ENCODE measurements at regions not wholly inside any gene's neighbourhood (a gene's known extent, or its start where the extent isn't known, plus 50 kb on each side); places are given as distances from the start of the nearest gene placed in this dataset.
"Not testable (repeated sequence)": the region's sequence is repeated elsewhere in the genome, so short reads cannot be mapped to it uniquely, and the experiment has no call there.

DNA sequence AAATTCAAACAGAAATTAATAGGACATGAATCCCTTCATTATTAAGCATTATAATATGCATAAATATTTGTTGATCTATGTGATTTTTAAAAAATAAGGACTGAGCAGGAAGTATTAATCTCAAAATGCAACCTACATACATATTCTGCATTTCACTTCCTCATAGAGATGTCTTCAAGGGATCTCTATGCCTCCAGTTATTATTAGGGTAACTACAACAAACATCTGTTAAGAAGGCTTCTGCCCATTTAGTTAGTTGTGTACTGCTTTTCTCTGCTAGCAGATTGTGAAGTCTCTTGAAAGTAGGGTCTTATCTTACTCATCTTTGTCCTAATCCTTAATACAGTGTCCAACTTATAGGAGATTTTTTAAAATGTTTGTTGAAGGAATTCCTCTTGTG, 414.1 kb downstream of the ACTL7B start:
- DNase-seq, result no peak

DNA sequence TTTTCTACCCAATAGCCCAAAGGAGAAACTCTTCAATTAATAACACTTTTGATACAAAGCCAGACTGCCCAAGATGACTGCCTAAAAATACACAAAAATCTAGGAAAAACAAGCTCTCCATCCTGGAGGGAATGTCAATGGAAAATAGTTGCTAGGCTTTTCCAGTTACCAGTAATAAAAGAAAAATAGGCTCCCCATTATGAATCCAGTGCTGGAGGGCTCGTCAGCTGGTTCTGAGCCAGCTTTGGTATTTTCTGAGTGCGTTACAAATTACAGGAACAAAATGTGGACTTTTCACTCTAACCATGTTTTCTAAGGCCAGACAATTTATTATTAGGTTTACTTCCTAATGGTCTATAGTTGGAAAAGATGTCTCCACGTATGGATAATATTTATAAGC, 414.5 kb downstream of the ACTL7B start:
- DNase-seq, result no peak

DNA sequence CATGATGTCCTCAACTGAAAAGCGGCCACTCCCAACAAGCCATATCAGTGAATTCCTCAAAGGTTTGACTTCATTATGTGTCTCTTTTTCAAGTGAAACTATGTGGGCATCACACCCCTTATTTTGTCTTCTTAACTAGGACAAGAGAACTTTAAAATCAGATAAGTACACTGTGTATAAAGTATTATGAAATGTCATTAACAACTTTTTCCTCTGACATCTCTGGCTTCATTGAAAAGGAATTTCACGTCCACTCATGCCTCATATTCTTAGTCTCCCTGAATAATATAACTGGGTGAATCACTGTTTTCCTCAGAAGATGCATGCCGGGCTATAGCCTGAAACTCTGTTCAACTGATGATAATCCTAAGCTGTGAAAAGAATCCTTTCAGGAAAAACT, 415.8 kb downstream of the ACTL7B start:
- DNase-seq, result no peak

DNA sequence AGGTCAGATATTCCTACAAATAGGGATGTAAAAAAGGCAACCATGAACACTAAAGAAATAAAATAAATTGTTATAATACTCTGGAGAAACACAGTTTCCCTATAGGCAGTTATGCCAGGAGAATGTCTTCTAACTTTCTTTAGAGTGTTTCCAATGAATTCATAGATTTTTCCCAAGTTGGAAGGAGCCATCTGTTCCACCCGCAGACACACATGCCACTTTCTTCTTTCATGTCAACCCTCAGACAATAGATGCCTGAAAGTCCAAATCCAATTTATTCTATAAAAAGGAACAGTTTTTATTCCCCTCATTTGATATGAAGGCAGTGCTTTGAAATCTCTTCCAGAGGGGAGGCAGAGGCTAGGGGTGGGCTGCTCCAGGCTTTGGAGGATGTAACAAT, 418.1 kb downstream of the ACTL7B start:
- DNase-seq, result no peak

DNA sequence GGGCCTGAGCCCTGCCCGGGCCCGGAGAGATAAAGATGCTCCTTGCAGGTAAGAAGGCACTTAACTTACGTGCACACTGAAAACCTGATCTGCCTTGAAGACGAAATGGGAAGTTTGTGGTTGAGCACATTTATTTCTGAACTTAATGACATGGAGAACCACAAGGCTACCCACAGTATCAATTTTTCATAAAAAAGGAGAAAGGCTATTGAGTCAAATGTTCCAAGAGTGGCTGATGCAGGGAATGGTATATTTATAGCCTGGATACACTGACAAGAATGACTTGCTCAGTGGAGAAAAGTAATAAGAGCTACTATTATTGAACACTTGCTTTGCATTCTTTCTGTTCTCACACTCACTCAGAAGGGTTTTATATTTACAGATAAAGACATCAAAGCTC, 419.3 kb downstream of the ACTL7B start:
- DNase-seq, result no peak

DNA sequence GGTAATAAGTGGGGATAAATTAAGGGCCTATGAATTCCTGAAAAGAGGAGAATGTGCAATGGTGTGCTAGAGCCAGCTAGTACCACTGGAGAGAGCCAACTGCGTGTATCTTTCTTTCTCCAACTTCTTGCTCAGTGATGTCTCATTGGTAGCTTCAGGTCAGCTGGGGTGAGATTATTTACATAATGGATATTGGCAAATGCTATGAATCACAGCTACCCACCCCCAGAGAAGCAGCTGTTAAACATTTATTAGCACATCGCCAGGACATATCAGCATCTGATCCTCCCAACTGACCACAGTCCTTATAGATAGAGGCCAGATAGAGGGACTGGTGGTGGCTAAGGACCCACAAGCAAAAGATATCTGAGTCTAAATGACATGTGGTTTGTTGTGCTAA, 421.3 kb downstream of the ACTL7B start:
- DNase-seq, result no peak

DNA sequence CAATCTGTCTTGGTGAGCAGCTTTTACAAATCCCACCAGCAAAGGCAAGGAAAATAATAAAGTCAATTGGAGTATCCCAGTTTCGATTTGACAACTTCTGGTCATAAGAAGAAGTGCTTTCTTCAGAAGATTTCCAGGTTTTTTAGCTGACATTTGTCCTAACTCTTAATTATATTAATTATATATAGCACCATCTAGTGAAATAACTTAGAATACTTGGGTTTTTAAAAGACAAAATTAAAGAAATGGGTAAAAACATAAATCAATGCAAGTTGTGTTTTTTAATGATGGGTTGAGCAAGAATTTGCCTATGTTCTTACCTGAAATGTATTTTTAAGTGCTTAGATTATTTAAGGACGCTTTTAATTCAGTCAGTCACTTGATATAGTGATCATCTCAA, 421.8 kb downstream of the ACTL7B start:
- no peak for DNase-seq

DNA sequence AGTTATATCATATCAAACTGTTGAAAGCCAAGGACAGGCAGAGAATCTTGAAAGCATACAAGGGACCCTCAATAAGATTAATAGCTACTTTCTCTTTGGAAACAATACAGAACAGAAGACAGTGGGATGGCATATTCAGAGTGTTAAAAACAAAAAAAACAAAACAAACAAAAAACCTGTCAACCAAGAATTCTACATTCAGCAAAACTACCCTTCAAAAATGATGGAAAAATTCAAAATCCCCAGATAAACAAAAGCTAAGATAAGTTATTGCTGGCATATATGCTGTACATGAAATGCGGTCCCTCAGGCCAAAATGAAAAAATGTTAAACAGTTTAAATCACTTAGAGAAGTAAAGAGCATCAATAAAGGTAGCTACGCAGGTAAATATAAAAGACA, 425.1 kb downstream of the ACTL7B start:
- DNase-seq, result no peak

DNA sequence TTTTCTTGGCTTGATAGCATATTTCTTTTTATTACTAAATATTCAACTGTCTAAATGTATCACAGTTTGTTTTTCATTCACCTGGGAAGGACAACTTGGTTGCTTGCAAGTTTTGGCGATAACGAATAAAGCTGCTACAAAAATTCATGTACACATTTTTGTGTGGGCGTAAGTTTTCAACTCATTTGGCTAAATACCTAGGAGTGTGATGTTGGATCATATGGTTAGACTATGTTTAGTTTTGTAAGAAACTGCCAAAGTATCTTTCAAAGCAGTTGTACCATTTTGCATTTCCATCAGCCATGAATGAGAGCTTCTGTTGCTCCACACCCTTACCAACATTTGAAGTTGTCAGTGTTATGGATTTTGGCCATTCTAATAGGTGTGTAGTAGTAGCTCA, 428.0 kb downstream of the ACTL7B start:
- no peak for DNase-seq

DNA sequence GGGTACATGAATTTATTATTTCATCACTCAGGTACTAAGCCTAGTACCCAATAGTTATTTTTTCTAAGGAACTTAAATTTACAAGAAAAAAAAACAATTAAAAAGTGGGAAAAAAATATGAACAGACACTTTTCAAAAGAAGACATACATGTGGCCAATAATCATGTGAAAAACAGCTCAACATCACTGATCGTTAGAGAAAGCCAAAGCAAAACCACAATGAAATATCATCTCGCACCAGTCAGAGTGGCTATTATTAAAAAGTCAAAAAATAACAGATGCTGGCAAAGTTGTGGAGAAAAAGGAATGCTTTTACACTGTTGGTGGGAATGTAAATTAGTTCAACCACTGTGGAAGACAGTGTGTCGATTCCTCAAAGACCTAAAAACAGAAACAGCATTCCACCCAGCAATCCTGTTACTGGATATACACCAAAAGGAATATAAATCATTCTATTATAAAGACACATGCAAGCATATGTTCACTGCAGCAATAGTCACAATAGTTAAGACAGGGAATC, 429.3 kb downstream of the ACTL7B start:
- DNase-seq, result not testable (repeated sequence)

DNA sequence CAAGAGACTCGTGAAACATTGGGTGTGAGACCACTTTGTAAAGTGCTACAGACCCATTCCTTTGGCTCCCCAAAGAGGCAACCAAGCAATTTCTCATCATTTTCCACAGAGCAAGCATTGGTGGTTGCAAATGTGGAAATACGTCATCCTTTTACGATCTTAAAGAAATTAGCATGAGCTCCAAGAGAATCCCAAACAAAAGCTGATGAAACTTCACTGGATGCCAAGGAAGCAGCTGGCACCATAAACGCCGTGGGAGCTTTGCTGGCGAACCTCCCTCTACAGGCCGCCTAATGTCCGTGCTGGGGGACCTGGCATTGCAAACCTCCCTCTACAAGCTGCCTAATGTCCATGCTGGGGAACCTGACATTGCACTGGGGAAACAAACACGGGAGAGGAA, 432.4 kb downstream of the ACTL7B start:
- DNase-seq, result no peak

DNA sequence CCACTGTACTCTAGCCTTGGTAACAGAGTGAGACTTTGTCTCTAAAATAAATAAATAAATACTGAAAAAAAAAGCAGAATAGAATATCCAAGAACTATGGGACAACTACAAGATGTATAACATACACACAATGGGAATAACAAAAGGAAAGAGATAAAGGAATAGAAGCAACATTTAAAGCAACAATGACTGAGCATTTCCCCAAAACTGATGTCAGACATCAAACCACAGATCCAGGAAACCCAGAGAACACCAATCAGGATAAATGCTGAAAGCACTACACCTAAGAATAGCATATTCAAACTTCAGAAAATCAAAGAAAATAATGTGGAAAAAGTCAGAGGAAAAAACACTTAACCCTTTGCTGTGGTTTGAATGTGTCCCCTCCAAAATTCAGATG, 436.4 kb downstream of the ACTL7B start:
- DNase-seq, result no peak

DNA sequence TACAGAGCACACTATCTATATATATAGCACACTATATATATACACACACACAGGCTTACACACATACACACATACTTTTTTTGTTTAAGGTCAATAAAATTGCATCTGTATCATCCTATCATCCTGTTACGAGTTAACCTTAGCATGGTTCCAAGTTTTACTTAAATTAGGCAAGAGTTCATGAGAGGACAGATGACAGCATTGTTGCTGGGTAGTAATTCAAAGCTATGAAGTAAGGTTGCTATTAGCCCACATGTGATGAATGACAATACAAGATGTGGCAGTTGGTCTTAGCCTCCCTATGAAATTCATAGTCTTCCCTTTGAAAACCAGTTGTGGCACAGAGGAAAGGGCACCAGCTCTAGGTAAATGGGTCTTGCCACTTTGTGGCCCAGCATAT, 438.1 kb downstream of the ACTL7B start:
- DNase-seq, result no peak

DNA sequence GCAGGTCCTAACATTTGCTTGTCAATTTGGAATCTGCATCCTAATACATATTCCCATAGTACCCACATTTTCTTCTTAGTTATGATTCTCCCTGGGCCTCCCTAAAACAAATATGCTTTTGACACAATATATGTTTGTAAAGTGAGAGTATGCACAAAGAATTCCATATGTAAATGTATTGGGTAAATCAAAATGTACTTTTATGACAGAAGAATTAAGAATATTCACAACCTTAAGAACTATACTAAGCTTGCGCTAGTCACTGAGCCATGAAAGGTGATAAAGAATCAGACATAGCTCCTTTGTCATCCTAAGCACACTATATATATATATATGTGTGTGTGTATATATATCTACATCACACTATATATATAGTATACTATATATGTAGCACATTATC, 438.5 kb downstream of the ACTL7B start:
- DNase-seq, result no peak

DNA sequence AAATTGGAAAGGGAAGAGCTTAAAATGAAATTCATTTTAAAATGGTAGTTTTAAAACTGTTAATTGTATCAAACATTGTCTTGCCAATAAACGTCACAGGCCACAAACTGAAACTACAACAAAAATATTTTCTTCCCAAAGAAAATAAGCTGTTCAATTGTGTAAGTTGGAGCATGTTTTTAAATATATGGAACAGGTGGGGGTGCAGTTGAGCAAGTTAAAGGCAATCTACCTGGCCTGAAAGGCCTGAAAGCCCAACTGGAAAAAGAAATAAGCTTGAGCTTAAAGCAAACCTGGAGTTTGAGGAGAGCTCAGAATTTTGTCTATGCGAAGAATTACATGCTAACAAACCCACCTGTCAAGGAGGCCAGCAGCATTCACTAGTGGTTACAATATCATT, 439.5 kb downstream of the ACTL7B start:
- no peak for DNase-seq

DNA sequence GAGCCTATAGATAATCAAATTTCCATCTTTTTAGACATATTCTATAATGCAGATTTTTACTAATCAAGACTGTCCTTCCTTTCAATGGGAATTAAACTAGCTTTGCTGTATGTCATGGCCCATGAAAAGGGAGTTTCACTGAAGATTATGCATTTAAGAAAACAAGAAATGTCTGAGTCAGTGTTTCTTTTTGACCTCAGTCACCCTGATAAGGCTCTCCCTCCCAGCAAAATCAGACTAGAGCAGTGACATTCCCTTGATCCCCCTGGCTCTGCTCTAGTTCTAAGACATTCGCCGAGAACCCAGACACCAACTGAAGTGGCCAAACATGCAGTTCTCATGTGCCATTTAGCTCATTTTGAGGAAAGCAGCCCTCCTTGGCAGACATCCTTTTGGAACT, 442.0 kb downstream of the ACTL7B start:
- DNase-seq, result no peak

DNA sequence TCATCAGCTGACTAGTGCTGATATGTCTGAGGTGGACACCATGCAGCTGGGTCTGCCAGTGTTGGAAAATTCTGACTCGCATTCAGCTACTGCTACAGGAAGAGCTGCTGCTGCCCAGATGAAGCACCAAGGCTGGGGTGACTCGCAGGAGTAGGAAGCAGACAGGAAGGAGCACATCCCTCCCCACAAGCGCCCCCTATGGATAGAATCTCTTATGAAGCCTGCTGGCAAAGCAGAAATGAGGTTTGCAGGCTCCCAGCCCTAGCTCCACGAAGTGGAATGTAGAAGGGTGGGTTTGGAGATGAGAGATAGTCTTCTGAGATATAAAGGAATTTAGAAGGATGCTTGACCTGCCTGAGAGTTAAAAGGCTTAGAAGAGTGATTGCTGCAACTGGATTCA, 443.0 kb downstream of the ACTL7B start:
- DNase-seq, result no peak

DNA sequence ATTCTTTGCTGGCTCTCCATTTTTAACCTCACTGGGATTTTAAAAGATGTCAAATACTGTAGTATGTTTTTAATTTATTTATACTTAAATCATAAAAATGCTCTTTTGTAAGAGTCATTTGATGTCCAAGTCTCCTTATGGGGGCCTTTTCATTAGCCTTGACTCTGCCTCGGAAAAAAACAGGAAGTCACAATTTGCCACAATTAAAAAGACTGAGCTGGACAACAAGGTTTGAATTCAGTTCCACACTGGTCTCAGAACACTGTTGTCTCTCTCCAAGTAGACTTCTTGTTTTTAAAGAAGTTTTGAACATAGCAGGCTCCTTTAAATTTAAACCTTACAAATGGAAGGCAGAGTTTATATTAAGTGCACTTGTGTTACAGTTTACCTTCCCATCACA, 444.2 kb downstream of the ACTL7B start:
- DNase-seq, result no peak

DNA sequence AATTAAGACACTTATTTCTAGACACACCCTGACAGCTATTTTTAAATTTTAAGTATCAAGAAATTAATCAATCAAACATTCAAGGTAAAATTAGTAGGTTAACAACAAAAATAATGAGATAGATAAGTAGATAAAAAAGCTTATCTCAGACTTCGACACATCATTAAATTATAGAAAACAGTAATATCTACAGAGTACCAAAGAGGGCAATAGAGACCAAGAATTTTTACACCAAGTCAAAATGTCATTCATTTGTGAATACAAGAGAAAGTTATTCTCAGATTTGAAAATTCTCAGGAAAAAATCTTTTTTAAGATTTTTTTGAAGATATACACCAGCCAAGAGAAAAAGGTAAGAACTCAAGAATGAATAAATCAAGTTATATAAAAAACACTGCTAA, 445.6 kb downstream of the ACTL7B start:
- no peak for DNase-seq

DNA sequence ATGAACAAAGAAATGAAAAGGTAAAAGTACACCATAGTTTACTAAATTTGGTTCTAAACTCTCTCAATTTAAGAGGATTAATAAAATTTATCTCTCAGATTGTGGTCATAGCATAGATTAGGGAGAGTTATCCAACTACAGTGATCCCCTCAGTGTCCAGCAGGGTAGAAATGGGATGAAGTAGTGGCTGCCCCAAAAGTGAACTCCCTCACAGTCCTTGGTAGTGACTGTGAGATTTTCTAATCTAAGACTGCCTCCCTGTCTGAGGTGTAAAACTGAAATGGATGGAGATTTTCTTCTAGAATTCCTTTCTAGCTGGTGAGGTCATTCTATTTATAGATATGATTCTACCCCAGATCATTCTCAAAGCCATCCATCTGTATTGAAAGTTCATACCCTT, 455.5 kb downstream of the ACTL7B start:
- DNase-seq, result no peak

DNA sequence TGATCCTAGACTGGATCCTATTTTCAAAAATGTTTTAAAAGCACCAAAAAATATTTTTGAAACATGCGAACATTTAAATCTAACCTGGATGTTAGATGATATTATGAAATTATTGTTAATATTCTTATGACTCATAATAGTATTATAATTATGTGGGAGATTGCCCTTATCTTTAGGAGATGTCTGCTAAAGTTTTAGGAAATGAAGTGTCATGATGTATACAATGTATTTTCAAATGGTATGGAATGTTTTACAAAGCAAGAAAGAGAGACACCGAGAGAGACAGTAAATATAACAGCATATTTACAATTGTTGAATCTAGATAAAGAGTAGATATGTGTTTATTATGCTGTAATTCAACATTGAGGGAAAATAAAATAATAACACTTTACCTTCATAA, 455.9 kb downstream of the ACTL7B start:
- DNase-seq, result no peak

DNA sequence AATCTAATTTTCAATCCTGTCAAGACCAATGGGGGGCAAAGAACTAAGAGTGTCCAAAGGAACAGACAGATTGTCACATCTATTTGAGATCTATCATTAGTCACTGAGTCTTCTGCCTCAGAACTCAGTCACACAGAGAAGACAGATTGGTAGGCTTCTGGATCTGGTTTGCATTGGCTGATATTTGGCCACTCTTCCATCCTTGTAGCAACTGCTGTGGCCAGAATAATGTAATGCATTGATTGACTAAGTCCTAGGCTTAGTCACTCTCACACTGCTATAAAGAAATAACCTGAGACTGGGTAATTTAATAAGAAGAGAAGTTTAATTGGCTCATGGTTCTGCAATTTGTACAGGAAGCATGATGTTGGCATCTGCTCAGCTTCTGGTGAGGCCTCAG, 458.5 kb downstream of the ACTL7B start:
- no peak for DNase-seq

DNA sequence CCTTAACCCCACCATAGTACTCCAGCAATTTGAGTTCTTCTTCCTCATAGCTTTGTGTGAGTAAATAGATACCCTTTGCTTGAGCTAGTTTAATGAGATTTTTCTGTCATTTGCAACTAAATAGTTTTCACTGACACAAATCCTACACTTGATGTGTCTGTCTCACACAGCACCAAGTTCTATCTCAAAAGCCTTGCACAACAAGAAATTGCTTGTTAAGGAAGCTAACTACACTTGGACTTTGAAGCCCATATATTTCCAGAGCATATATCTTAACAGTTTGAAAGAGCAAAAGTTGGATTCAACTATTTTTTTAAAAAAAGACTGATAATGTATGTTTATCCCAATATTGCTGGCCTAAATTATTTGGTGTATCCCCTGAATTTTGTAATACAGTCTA, 459.2 kb downstream of the ACTL7B start:
- DNase-seq, result no peak

DNA sequence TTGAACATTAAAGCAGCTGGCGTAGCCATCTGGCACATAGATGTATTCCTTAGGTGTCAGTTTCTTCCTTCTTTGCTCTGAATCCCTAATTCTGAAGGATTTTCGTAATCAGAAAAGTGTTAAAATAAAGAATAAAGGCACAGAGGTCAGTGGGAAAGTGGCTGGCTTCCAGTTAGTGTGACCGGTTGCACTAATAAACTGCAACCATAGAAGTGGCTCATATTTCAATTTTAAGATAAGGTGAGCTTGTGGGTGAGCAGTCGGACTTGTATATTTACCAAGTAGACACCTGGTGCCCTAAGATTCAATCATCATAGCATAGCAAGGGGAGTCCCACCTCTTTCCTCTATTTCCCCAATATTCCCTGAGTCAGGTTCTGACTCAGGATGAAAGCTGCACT, 459.6 kb downstream of the ACTL7B start:
- no peak for DNase-seq

DNA sequence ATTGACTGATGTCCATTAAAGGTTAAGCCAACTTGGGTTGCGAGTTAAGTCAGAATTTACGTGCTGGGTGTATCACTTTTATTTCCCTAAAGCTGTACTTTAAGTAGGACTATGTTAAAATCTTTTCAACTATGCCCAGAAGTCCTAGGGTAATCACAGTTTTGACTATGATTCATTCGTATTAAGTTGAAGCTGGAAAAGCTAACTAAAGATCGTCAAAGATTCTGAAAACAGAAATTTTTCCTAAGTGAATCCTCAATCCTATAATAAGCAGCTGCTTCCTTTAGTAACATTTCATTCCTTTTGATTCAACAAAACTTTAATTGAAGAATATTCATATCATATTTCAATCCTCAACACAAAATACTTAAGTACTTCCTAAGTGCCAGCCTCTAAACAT, 460.4 kb downstream of the ACTL7B start:
- DNase-seq, result no peak

DNA sequence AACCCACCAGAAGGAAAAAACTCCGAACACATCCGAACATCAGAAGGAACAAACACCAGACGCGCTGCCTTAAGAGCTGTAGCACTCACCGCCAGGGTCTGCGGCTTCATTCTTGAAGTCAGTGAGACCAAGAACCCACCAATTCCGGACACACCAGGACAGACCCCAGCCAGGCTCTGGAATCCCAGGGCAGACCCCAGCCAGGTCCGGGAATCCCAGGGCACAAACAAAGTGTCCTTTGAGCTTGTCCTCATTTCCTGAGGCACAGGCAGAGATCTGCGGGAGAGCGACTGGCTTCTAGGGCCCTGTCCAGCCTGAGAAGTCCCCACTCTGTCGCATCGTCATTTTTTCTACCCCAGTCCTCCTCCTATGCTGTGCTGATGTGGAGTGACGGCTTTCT, 461.1 kb downstream of the ACTL7B start:
- DNase-seq, result no peak
